ENCODE measurements at regions not wholly inside any gene's neighbourhood (a gene's known extent, or its start where the extent isn't known, plus 50 kb on each side); places are given as distances from the start of the nearest gene placed in this dataset.

- intact Hi-C loops (cut with DNase I), result no loop called here
- no peak for DNase-seq (ENCODE audit: low spot score)
Measured at GRCh38 chr2:62569907-62570841, 64.2 kb upstream of the TMEM17 start.

GRCh38 chr2:62568983-62569837 lies 63.2 kb upstream of the TMEM17 start:
- DNase-seq (ENCODE audit: low spot score) (no peak), ATAC-seq (no peak)
- intact Hi-C loops (cut with DNase I), result no loop called here

More at GRCh38 chr2:62569907-62570841, 64.2 kb upstream of the TMEM17 start:
- peak; percentile 21 for ATAC-seq

GRCh38 chr2:62568074-62568473 lies 62.1 kb upstream of the TMEM17 start:
- DNase-seq (ENCODE audit: low spot score) (no peak), ATAC-seq (peak; percentile 80)
- intact Hi-C loops (cut with DNase I), result no loop called here

GRCh38 chr2:62567669-62568068 lies 61.7 kb upstream of the TMEM17 start:
- no peak for DNase-seq (ENCODE audit: low spot score)
- no peak for ATAC-seq
- intact Hi-C loops (cut with DNase I), result no loop called here

GRCh38 chr2:62566847-62567246 lies 60.9 kb upstream of the TMEM17 start:
- intact Hi-C loops (cut with DNase I), result no loop called here
- no peak for ATAC-seq

GRCh38 chr2:62565309-62565908 lies 59.4 kb upstream of the TMEM17 start:
- ATAC-seq, result no peak
- no peak for DNase-seq (ENCODE audit: low spot score)
- intact Hi-C loops (cut with DNase I), result no loop called here

More at GRCh38 chr2:62566847-62567246, 60.9 kb upstream of the TMEM17 start:
- DNase-seq (ENCODE audit: low spot score), result no peak

GRCh38 chr2:62564380-62565137 lies 58.6 kb upstream of the TMEM17 start:
- no peak for DNase-seq (ENCODE audit: low spot score)
- intact Hi-C loops (cut with DNase I), result no loop called here
- no peak for ATAC-seq

- intact Hi-C loops (cut with DNase I), result no loop called here
Measured at GRCh38 chr2:62561586-62561985, 55.6 kb upstream of the TMEM17 start.

GRCh38 chr2:62559582-62559981 lies 53.6 kb upstream of the TMEM17 start:
- ATAC-seq, result no peak
- DNase-seq (ENCODE audit: low spot score), result no peak
- intact Hi-C loops (cut with DNase I), result loop anchor here (10.0 kb wide), 1 partner anchor 1605 kb away; no protein-coding TSS in a partner anchor

More at GRCh38 chr2:62561586-62561985, 55.6 kb upstream of the TMEM17 start:
- ATAC-seq (no peak), DNase-seq (ENCODE audit: low spot score) (no peak)

GRCh38 chr2:62558743-62559142 lies 52.7 kb upstream of the TMEM17 start:
- no peak for ATAC-seq
- DNase-seq (ENCODE audit: low spot score), result no peak
- intact Hi-C loops (cut with DNase I), result loop anchor here (10.0 kb wide), 1 partner anchor 1604 kb away; no protein-coding TSS in a partner anchor

- intact Hi-C loops (cut with DNase I), result loop anchor here (10.0 kb wide), 1 partner anchor 1601 kb away; no protein-coding TSS in a partner anchor
- ATAC-seq (peak; percentile 39), DNase-seq (ENCODE audit: low spot score) (no peak)
Measured at GRCh38 chr2:62556086-62556485, 50.1 kb upstream of the TMEM17 start.
